GM12878 (cell line): ENCODE measurements at regions not wholly inside any gene's neighbourhood (a gene's known extent, or its start where the extent isn't known, plus 50 kb on each side); places are given as distances from the start of the nearest gene placed in this dataset.

ENCODE experiments used
- ATAC-seq: fragments of 200-7000 bp; cut with Tn5 transposase; 3 replicates; pipeline ENCODE4 v1.9.1; 2020; ENCODE audit warnings: mild to moderate bottlenecking, moderate library complexity
- BruUV-seq: library from RNA; stranded (reverse); fragments of 400-500 nt; replicated peaks from 2 replicates; lab custom pipeline; 2021; lab: Mats Ljungman, UMichigan
- CTCF ChIA-PET: fragments of 300-600 bp; sonication (Branson Sonifier 250); formaldehyde crosslinking; extraction: SDS; loops from one replicate; lab custom pipeline; 2021; ENCODE audit warnings: inconsistent platforms; lab: Yijun Ruan, JAX
- POLR2A ChIA-PET: fragments of 350-600 bp; formaldehyde crosslinking; extraction: SDS; loops from one replicate; lab custom pipeline; 2021; ENCODE audit warnings: inconsistent platforms; lab: Charles Lee
- RAD21 ChIA-PET: fragments of 300-600 bp; sonication (Branson Sonifier 250); formaldehyde crosslinking; loops from one replicate; lab custom pipeline; 2023; ENCODE audit warnings: antibody characterized with exemption; ENCODE audit not compliant: unreplicated experiment; lab: Charles Lee
- SMC1A ChIA-PET: fragments of 300-600 bp; sonication (Branson Sonifier 250); formaldehyde crosslinking; loops from one replicate; lab custom pipeline; 2023; ENCODE audit not compliant: unreplicated experiment, uncharacterized antibody; lab: Charles Lee
- DNase-seq: peaks from one replicate; pipeline ENCODE4 v3.0.0-alpha.2; 2011; ENCODE audit warnings: low read depth, low spot score
- FAIRE-seq: peaks from 3 replicates; lab custom pipeline; 2011; peaks lifted over from hg19 to GRCh38; lab: Jason Lieb, UNC
- H2AFZ ChIP-seq: 2 replicates; pipeline ENCODE4 v1.6.0; 2011; ENCODE audit warnings: low read depth, low read length, control low read depth; ENCODE audit not compliant: control insufficient read depth
- H3K27ac ChIP-seq: 2 replicates; pipeline ENCODE4 v1.5.1; 2011; ENCODE audit warnings: control low read depth; ENCODE audit not compliant: control insufficient read depth, insufficient read depth
- H3K27me3 ChIP-seq, 2 experiments: replicated peaks in 1 of 2; 2 replicates each; pipeline versions ENCODE4 v1.6.0 to v1.6.1; 2011; ENCODE audit warnings: low read length in 1 of 2; ENCODE audit not compliant: control insufficient read depth in 2 of 2, insufficient read depth in 2 of 2
- H3K36me3 ChIP-seq, 2 experiments: 2 replicates each; pipeline ENCODE4 v1.5.1; 2011; ENCODE audit warnings: low read length in 1 of 2; ENCODE audit not compliant: control insufficient read depth in 2 of 2, insufficient read depth in 2 of 2
- H3K4me1 ChIP-seq: 2 replicates; pipeline ENCODE4 v1.6.1; 2011; ENCODE audit warnings: mild to moderate bottlenecking, low read length, moderate library complexity, mixed read lengths; ENCODE audit not compliant: control insufficient read depth, insufficient read depth
- H3K4me2 ChIP-seq: 2 replicates; pipeline ENCODE4 v1.6.0; 2011; ENCODE audit warnings: control low read depth; ENCODE audit not compliant: control insufficient read depth, insufficient read depth
- H3K4me3 ChIP-seq: fragments of 200-600 bp; sonication (generic); 2 replicates; pipeline ENCODE4 v1.5.1; 2016
- H3K79me2 ChIP-seq: 2 replicates; pipeline ENCODE4 v1.6.0; 2011; ENCODE audit warnings: low read length; ENCODE audit not compliant: control insufficient read depth, insufficient read depth
- H3K9ac ChIP-seq: 2 replicates; pipeline ENCODE4 v1.8.0; 2011; ENCODE audit warnings: low read length, control low read depth, mixed read lengths; ENCODE audit not compliant: control insufficient read depth, insufficient read depth
- H3K9me3 ChIP-seq: replicated peaks from 3 replicates; pipeline ENCODE4 v1.5.1; 2011; ENCODE audit warnings: mild to moderate bottlenecking, low read length; ENCODE audit not compliant: control insufficient read depth, insufficient read depth
- H4K20me1 ChIP-seq: 2 replicates; pipeline ENCODE4 v1.6.0; 2011; ENCODE audit not compliant: control insufficient read depth, insufficient read depth
- CBFB ChIP-seq: IDR thresholded peaks from 2 replicates; pipeline ENCODE4 v1.6.1; 2016; ENCODE audit warnings: antibody characterized with exemption, low read depth
- CBX3 ChIP-seq: fragments of 200-600 bp; sonication (generic); IDR thresholded peaks from 2 replicates; pipeline ENCODE4 v1.6.1; 2016; ENCODE audit warnings: low read depth, borderline replicate concordance
- CBX5 ChIP-seq: sonication (generic); IDR thresholded peaks from 2 replicates; pipeline ENCODE4 v1.6.1; 2016; ENCODE audit warnings: low read depth, moderate library complexity, mild to moderate bottlenecking, inconsistent platforms
- CTCF ChIP-seq, 3 experiments: IDR thresholded peaks in 2 of 3; conservative IDR thresholded peaks in 1 of 3; 2 replicates each; pipeline ENCODE4 v1.5.1; 2011; ENCODE audit warnings: low read depth in 3 of 3, low read length in 3 of 3, mild to moderate bottlenecking in 3 of 3, control low read depth in 2 of 3, moderate library complexity in 2 of 3, inconsistent platforms in 1 of 3, mixed read lengths in 1 of 3; ENCODE audit not compliant: control insufficient read depth in 2 of 3, insufficient read depth in 1 of 3; ENCODE audit errors: extremely low read depth in 1 of 3
- E2F4 ChIP-seq: IDR thresholded peaks from 2 replicates; pipeline ENCODE4 v1.6.1; 2012; ENCODE audit warnings: low read depth, low read length, improper control_type of control experiment
- ESRRA ChIP-seq: IDR thresholded peaks from 2 replicates; pipeline ENCODE4 v1.6.1; 2012; ENCODE audit warnings: mild to moderate bottlenecking, low read length, improper control_type of control experiment
- IKZF2 ChIP-seq, 2 experiments: fragments of 450-650 bp; IDR thresholded peaks; 2 replicates each; pipeline ENCODE4 v1.6.1; 2017; ENCODE audit warnings: mild to moderate bottlenecking in 2 of 2, moderate library complexity in 2 of 2
- MTA2 ChIP-seq: fragments of 450-650 bp; IDR thresholded peaks from 2 replicates; pipeline ENCODE4 v1.6.1; 2016; ENCODE audit warnings: low read depth, mild to moderate bottlenecking, moderate library complexity
- NRF1 ChIP-seq: conservative IDR thresholded peaks from 2 replicates; pipeline ENCODE4 v1.6.1; 2011; ENCODE audit warnings: mild to moderate bottlenecking, low read depth, low read length, improper control_type of control experiment
- ZBED1 ChIP-seq: IDR thresholded peaks from 2 replicates; pipeline ENCODE4 v1.6.1; 2016; ENCODE audit warnings: borderline replicate concordance
- in situ Hi-C: fragments of 300-500 bp; cut with MboI; formaldehyde crosslinking; loops from 9 replicates; pipeline ENCODE4 v1.14.3; 2018; ENCODE audit warnings: mixed read lengths
- intact Hi-C: fragments of 100-400 bp; cut with micrococcal nuclease; formaldehyde crosslinking; loops from one replicate; pipeline ENCODE4 v1.14.2; 2022; ENCODE audit not compliant: unreplicated experiment
- TF ChIP-seq, protein P1 (sequence below): fragments of 450-650 bp; IDR thresholded peaks from 2 replicates; pipeline ENCODE4 v1.6.1; 2016; ENCODE audit warnings: mild to moderate bottlenecking

DNA sequence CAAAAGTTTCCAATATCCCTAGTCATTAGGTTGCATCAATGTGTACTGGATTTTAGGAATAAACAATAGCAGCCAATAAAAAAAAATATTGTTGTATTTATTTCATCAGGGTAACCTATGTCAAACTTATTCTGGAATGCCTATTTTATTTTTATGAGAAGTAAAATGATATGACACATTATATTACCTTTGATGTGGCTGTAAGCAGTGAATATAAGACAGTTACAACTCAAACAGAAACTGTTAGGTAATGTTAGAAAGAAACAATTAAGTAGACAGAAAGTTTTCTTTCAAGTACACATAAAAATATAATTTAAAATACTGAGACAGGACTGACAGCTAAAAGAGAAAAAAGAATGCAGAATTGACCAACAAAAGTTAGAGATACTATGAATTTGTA lies 65.5 kb downstream of the GNG10 start (continued):
- no peak for TF ChIP-seq ESRRA
- TF ChIP-seq CBFB, result no peak

GRCh38 chr9:111720174-111720573 lies 58.8 kb downstream of the GNG10 start:
- Histone ChIP-seq H3K36me3 (no peaks in the 10 kb centered on the region), H3K4me1 (no peaks in the 10 kb centered on the region), H3K4me2 (no peak overlapping the region), H3K4me3 (no peak overlapping the region), H2AFZ (no peak overlapping the region), H3K27ac (no peak overlapping the region), H3K9ac (no peak overlapping the region), H3K27me3 (no peaks in the 10 kb centered on the region), H4K20me1 (no peaks in the 10 kb centered on the region), H3K9me3 (no peaks in the 10 kb centered on the region), H3K79me2 (no peaks in the 10 kb centered on the region)
- BruUV-seq, result no TSS peak
- SMC1A ChIA-PET, result no interaction called here
- CTCF ChIA-PET, result no interaction called here
- TF ChIP-seq CTCF (IDR thresholded peaks at IDR 0.05 in 2 of 3, conservative IDR thresholded peaks at IDR 0.05 in 1 of 3; ENCODE audit: control insufficient read depth in 2 of 3, extremely low read depth in 1 of 3, insufficient read depth in 1 of 3, low read depth in 3 of 3, low read length in 3 of 3) (peak in 1 of 3 experiments; percentile 19; a peak in 1 of 6 replicates), IKZF2 (IDR thresholded peaks at IDR 0.05) (no peak), CBX3 (no peak), ZBED1 (no peak), MTA2 (no peak), NRF1 (no peak), E2F4 (no peak), CBX5 (no peak)
- TF ChIP-seq, protein P1, sequence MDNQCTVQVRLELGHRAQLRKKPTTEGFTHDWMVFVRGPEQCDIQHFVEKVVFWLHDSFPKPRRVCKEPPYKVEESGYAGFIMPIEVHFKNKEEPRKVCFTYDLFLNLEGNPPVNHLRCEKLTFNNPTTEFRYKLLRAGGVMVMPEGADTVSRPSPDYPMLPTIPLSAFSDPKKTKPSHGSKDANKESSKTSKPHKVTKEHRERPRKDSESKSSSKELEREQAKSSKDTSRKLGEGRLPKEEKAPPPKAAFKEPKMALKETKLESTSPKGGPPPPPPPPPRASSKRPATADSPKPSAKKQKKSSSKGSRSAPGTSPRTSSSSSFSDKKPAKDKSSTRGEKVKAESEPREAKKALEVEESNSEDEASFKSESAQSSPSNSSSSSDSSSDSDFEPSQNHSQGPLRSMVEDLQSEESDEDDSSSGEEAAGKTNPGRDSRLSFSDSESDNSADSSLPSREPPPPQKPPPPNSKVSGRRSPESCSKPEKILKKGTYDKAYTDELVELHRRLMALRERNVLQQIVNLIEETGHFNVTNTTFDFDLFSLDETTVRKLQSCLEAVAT, result no peak
- POLR2A ChIA-PET, result no interaction called here
- intact Hi-C loops (no loop called here), in situ Hi-C loops (no loop called here)
- ATAC-seq (no peak), DNase-seq (no peak), FAIRE-seq (no peak)
- RAD21 ChIA-PET, result no interaction called here
